ENCODE measurements at regions not wholly inside any gene's neighbourhood (a gene's known extent, or its start where the extent isn't known, plus 50 kb on each side); places are given as distances from the start of the nearest gene placed in this dataset.

- DNase-seq: no peak
Observed at GRCh38 chr1:115577513-115577912, 64.3 kb upstream of the VANGL1 start.

GRCh38 chr1:115575661-115576060, 66.1 kb upstream of the VANGL1 start:
- DNase-seq: no peak

- DNase-seq: no peak
Observed at GRCh38 chr1:115572710-115573109, 69.1 kb upstream of the VANGL1 start.

- no peak for DNase-seq
Observed at GRCh38 chr1:115567431-115567830, 74.3 kb upstream of the VANGL1 start.

GRCh38 chr1:115565791-115566190, 76.0 kb upstream of the VANGL1 start:
- DNase-seq: no peak

GRCh38 chr1:115565353-115565752, 76.4 kb upstream of the VANGL1 start:
- no peak for DNase-seq

GRCh38 chr1:115564201-115564600, 77.6 kb upstream of the VANGL1 start:
- DNase-seq: no peak

- no peak for DNase-seq
Observed at GRCh38 chr1:115560027-115560426, 81.7 kb upstream of the VANGL1 start.

GRCh38 chr1:115558275-115558674, 83.5 kb upstream of the VANGL1 start:
- no peak for DNase-seq

GRCh38 chr1:115557715-115558114, 84.1 kb upstream of the VANGL1 start:
- DNase-seq: no peak

- no peak for DNase-seq
Observed at GRCh38 chr1:115556236-115556635, 85.5 kb upstream of the VANGL1 start.

- DNase-seq: no peak
Observed at GRCh38 chr1:115555446-115555845, 86.3 kb upstream of the VANGL1 start.

- DNase-seq: no peak
Observed at GRCh38 chr1:115547696-115548095, 94.1 kb upstream of the VANGL1 start.

GRCh38 chr1:115546846-115547245, 94.9 kb upstream of the VANGL1 start:
- no peak for DNase-seq

- peak; percentile 22 for DNase-seq
Observed at GRCh38 chr1:115545791-115546733, 95.7 kb upstream of the VANGL1 start.

GRCh38 chr1:115545096-115545720, 96.6 kb upstream of the VANGL1 start:
- no peak for DNase-seq

- no peak for DNase-seq
Observed at GRCh38 chr1:115544131-115544530, 97.6 kb upstream of the VANGL1 start.

- no peak for DNase-seq
Observed at GRCh38 chr1:115543247-115543646, 98.5 kb upstream of the VANGL1 start.

GRCh38 chr1:115539736-115540135, 102.0 kb upstream of the VANGL1 start:
- no peak for DNase-seq

- DNase-seq: no peak
Observed at GRCh38 chr1:115539061-115539460, 102.7 kb upstream of the VANGL1 start.

- no peak for DNase-seq
Observed at GRCh38 chr1:115538579-115538978, 103.2 kb upstream of the VANGL1 start.

- no peak for DNase-seq
Observed at GRCh38 chr1:115537415-115537814, 104.4 kb upstream of the VANGL1 start.

GRCh38 chr1:115536279-115536816, 105.4 kb upstream of the VANGL1 start:
- no peak for DNase-seq

- no peak for DNase-seq
Observed at GRCh38 chr1:115534106-115534505, 107.7 kb upstream of the VANGL1 start.

Data from activated CD4-positive, alpha-beta T cell treated with anti-CD3 and anti-CD28 coated beads for 48 hours (primary cell).